Dedifferentiated amniotic fluid mesenchymal stem cell (primary cell): ENCODE measurements at regions not wholly inside any gene's neighbourhood (a gene's known extent, or its start where the extent isn't known, plus 50 kb on each side); places are given as distances from the start of the nearest gene placed in this dataset.
A peak's percentile ranks its signal among the peaks of the same experiment; 100 is the strongest.

ENCODE experiments used
- DNase-seq: peaks from one replicate; pipeline ENCODE4 v3.0.0-alpha.2; 2016; ENCODE audit errors: extremely low spot score

DNA sequence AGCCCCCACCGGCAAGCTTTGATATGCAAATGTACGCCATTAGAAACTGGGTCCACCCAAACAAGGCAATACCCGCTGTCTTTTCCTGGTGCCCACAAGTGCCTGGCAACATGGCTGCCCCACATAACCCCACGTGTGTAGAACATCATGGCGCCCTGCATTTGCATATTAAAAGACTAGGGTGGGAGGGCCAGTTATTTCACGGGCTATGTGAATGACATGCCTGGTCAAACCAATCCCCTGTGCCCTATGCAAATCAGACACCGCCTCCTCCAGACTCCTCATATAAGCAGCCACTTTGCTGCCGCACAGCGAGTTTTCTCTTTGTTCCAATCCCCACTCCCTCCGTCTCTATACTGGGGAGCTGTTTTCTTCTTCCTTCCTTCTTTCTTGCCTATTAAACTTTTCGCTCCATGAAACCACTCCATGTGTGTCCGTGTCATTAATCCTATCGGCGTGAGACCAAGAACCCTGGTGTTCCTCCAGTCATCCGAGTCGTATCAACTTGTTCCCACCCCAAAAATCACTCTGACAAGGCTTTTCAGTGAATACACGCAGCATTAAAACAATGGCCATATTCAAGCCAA, 112.6 kb upstream of the SORBS2 start:
- no peak for DNase-seq

DNA sequence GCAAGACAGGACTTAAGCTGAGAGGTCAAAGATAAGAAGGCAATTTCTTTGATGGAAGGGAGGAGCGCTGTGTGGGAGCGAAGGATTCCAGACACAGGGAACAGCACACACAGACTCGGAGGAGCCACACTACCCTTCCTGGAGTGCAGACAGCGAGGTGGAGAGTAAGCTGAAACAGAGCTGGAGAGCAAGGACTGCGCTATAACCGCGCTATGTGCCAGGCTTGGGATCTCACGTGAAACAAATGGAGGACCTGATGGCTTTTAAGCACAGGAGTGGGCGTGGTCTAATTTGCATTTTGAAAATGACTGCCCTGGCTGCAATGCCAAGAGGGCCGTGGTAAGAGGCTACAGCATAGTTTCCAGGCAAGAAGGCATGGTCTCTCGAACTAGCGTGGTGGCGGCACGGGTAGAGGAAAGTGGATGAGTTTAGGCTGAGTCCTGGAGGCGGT, 113.9 kb upstream of the SORBS2 start:
- no peak for DNase-seq

DNA sequence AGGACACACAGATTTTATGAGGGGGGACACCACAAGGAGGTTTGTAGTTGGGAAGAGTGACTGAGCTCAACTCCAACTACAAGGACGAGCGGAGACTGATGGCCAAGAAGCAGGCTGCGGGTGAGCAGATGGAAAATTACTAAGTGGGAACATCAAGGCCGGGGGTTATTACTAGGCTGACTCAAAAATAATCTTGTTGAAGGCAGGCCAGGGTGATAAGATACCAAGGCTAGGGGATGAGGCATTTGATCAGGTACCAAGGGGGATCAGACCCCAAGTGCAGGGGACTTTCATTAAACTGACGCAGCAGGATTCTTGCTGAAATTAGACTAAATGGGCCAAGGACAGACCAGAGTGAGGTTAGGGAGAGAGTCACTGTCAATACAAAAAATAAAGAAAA, 119.4 kb upstream of the SORBS2 start:
- DNase-seq: no peak

DNA sequence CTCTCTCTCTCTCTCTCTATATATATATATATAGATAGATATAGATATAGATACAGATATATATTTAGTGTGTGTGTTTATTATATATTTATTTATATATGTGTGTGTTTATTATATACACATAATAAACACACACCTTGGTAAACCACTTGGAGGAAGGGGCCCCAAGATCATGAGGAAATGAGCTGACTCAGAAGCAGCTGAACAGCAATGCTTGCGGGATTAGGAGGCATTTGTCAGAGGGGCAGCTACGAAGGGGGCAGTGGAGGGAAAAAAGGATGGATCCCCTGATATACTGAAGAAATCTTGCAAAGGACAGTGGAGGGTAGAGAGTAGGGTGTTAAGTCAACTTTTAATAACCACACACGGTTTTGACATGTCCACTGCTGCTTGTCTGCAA, 120.0 kb upstream of the SORBS2 start:
- DNase-seq: no peak

DNA sequence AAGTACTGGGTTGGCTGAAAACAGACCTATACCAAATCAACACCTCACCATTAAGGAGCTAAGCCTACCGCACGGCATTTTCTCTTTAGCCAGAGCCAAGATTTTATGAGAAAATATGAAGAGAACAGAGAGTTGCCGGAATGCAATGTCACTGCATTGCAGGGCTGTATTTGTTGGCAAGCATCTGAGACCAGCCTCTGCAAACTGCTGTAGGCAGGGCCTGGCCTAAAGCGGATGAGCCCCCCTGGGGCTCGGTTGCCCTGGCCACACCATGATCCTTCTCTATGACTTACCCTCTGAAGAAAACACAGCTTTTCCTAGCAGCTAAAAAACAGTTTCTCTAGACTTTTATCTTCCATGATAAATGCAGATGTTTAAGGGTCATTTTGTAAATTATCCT, 120.5 kb upstream of the SORBS2 start:
- DNase-seq: no peak

DNA sequence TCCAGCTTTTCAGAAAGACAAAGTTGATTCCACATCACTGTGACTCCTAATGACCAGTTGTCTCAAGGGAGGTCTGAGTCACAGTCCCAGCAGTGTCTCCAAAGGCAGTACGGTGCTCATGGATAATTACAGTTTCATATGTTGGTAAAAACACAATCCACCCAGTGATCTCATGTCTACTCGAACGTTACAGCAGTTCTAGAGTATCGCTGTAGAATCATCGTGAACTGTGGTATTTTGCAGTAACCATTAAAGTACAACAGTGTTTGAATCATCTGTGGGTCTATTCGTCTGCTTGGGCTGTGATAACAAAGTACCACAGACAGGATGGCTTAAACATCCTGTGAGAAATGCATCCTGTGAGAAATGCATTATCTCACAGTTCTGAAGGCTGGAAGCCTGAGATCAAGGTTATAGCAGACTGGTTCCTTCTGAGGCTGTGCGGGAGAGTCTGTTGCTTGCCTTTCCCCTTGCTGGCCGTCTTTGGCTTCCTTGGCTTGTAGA, 121.1 kb upstream of the SORBS2 start:
- DNase-seq: peak; percentile 34

DNA sequence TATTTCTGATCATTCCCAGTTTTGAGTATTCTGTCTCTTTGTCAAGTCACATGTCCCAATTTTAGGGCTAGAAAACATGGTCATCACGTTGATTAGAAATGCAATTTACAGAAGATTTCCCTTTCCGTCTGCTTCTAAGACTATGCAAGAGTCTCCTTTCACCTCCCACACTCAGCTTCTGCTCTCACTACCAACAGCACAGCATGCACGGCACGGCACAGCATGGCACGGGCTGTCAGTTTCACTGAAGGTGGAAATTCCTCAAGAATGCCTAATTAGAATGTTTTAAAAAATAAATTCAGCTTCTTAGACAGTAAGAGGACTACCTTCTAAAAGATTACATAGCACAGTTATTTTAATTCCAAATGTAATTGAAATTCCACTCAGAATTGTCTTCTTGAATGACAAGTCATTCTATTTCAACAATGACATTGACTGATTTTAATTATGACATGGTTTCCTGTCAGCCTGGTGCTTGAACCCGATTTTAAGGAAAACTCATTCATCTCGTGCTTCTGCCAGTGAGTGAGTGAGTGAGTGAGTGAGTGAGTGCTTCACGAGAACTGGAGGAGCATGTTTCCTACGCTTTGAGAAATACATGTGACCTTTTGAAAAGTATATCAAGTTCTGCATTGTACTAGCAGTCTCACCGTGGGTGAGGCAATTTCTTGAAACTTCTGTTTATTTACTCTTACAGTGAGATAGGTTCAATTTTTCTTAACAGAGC, 124.8 kb upstream of the SORBS2 start:
- DNase-seq: peak; percentile 39

DNA sequence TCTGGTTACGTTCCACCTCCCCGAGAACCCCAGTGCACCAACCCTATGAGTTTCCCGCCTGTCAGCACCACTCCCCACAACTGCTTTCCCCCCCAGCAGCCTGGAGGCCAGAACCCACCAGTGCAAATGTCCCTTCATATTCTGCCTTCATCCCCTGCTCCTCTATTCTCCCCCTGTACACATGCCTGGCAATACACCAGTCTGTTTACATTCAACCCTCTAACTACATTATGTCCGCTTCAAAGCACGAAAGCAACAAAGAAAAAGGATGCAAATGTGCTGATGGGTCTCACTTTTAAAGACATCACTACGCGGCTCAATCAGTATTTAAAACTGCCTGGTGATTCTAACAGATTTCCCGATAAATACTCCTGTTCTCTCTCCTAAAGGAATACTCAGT, 126.7 kb upstream of the SORBS2 start:
- DNase-seq: no peak

DNA sequence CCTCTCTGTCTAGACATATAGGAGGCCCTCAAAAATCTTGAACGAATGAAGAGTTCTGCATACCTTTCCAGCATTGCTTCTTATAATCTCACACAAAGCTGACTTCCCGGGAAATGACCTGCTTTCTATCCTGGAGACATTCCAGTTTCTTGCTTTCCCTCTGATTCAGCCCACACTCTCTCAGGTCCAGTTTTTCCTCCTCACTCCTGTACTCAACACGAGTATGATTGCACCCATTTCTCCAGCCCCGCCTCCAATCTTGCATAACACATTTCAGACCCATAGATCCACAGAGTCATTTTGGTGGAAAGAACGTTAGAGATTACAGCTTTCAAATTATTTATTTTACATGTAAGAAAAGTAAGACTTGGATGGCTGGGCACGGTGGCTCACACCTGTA, 127.5 kb upstream of the TLR3 start:
- no peak for DNase-seq

DNA sequence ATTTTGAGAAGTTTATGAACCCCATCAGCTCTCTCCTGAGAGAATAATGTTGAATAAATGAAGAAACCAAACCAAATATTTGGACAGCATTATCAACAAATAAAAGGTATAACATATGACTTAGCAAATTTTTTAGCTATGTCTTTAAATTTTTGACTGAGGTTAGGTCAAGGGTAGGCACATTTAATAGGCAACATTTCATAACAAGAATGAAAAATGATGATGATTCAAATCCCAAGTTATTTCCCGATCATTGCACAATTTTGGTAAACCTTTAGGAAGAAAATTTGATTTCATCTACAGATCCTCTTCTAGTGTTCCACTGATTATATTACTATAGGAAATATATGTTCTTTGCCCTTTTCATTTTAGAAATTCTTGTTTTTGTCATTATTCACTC, 123.7 kb upstream of the TLR3 start:
- DNase-seq: no peak

DNA sequence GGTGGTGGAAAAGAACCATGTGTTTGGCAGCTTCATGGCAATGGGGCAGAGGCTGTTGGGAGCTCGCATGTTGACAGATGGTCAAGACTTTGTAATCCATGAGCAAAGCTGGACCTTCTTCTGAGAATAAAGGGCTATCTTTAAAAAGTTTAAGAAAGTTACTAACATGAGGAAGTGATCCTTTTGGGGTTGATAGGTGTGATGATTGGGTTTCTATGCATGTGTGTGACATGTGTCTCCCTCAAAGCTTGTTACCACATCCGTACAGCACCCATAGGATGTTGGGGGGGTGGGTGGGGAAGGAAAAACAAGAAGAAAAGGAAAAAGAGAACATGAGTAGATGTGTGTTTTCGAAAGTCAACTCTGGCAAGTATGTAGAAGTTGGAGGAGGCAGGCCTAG, 123.0 kb upstream of the TLR3 start:
- no peak for DNase-seq

DNA sequence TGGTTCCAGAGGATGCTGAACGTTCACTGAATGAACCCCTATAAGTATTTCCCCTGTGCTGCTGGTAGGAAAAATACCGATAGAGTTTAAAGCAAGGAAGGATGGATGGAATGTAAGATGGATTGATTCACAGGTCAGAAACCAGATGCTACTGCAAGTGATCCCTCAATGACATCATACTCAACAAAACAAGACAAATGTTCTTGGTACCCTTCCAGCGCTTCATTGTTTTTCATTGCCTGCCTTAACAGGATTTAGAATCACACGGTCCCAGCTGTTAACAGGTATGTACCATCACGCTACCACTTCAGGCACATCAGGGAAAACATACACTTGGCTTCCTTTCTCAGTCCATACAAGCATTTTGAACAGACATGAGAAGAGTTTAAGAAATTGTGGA, 118.1 kb upstream of the TLR3 start:
- no peak for DNase-seq

DNA sequence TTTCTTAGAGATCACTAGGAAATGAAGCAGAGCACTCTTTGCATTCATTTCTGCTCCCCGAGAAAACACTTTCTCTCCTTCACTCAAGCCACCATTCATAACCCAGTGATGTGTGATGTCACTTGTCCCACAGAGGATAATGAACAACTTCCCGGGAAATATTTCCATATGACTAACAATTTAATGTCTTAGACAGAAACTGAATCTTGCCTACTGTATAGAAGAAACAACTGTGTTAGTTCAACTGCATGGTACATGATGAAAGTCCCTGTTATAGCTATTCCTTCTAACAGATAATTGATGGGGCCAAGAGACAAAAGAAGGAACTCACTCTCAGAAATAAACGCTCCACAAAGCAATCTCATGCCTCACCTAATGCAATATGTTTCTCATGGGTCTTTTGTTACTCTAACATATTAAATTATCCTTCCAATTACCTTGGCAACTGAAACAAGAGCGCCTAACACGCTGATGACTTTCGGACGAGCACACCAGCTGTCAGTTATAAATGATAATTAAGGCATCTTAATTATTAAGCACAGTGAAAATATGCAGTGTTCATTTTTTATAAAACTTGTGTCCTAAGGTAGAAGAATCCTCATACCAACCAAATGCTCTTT, 113.7 kb upstream of the TLR3 start:
- no peak for DNase-seq

DNA sequence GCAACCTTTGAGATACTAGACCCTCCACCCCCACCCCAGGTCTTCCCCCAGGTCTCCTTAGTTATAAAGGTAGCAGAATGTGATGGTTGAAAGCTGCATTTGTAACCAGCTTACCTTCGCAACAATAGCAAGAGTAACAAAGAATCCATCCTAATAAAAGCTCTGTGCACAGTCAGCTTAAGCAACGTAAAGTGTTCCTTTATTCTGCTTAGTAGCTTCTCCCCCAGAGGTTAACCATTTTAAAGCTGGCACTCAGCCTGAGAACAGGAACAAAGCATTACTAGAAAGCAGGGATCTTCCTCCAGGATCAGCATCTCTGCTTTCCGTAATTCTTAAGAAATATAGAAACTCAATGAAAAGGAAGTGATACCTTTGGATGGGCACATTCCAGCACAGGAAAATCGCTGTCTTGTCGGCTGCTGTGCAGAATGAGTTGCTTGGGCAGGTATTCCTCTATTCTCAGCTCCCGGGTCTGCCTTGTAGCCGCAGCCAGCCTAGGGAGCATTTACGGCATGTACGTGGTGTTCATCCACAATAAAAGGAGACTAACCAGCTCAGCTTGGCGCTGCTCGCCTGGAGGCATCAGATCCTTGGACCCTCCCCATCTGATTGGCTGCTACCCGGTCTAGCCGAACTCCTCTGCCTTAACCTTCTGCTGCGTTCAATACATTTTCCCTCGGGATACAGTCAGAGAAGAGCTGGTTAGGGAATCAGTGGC, 113.0 kb upstream of the TLR3 start:
- DNase-seq: no peak

DNA sequence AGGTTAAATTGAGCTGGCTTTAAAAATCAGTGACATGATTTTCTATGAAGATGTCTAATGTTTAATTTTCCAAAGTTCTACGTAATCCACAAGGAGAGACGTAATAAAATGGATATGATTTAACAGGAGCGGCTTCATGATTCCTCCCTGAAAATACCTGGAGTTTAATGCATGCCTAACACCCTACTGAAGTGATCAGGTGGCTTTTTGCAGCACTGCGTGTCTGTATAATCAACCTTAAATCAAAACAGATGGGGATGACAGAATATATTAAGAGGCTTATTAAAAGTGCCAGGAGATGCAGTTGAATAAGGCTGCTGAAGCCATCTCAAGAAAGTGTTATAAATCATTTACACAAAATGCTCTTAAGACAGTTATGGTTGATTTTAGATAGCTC, 112.4 kb upstream of the TLR3 start:
- no peak for DNase-seq

DNA sequence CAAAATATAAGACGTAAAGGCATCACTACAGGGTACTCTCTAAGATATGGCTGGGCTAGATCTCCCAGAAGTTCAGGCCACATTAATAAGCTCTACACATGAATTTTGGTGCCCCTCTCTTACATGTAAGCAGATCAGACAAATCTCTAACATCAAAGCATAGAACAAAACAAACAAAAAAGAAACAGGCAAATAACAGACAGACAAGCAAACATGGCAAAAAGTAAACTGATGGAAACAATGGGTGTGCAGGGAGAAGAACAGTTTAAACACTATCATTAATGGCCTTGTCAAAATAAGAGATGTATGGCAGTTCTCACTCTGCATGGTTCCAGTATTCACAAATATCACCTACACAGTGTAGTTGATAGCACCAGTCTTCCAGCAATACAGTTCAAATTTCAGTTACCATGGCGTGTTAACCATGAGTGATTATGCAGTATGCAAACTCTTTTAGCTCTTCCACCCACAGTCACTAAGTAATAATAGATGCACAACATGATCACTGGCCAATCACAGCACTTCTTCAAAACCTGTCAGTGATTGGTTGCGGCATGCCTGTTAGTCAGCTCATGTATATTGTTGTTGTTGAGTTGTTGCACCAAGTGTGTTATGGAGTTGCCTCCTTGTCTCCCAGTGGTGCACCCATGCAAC, 110.7 kb upstream of the TLR3 start:
- no peak for DNase-seq

DNA sequence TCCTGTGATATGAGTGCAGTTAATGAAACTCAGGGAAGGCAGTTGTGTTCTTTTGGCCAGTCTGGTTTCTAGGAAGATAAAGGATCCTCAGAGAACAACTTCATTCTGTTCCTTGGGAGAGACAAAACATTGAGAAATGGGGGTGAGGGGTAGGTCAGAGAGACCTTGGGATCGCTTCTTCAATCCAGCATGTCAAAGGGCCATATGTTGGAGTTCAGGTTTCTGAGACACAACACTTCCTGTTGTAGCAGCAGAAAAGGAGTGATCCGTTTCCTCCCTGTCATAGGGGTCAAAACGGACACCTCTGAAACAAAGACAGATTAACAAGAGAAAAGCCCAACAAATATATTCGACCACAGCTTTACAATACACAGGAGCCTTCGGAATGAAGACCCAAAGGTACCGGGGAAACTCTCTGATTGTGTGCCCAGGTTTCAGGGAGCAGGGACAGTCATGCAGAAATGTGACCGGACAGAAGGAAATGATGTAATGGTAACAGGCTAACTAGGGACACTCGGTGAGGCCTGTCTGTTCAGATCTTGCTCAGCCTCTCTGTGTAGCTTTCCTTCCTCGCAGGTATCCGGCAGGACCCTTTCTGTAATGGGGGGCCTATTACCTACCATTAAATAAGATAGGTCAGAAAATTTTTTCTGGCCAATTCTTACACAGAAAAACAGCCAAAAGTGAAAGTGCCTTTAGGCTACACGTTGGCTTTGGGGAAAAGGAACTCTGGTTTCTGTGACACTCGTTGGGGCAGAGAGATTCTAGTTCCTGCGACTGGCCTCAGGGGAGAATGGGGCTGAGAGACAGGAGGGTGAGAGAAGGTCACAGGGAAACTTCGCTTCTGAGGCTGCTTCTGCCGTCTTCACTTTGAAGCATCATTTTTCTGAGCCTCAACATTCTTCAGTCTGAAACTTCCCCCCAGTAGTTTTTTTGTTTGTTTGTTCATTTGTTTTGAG, 103.3 kb upstream of the TLR3 start:
- DNase-seq: no peak

DNA sequence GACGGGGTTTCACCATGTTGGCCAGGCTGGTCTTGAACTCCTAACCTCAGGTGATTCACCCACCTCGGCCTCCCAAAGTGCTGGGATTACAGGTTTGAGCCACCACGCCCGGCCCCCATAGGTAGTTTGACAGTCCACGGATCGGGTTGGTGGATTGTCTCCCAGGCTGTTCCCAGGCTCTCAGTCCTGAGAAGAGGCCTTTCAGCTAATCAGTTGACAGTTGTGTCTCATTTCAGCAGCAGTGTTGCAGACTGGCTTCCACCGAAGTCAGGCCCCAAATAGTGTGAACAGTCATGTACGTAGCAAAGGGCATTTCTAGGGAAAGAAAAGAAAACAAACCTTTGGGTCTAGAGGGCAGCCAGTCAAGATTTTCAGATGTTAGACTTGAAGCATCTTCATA, 102.4 kb upstream of the TLR3 start:
- no peak for DNase-seq

DNA sequence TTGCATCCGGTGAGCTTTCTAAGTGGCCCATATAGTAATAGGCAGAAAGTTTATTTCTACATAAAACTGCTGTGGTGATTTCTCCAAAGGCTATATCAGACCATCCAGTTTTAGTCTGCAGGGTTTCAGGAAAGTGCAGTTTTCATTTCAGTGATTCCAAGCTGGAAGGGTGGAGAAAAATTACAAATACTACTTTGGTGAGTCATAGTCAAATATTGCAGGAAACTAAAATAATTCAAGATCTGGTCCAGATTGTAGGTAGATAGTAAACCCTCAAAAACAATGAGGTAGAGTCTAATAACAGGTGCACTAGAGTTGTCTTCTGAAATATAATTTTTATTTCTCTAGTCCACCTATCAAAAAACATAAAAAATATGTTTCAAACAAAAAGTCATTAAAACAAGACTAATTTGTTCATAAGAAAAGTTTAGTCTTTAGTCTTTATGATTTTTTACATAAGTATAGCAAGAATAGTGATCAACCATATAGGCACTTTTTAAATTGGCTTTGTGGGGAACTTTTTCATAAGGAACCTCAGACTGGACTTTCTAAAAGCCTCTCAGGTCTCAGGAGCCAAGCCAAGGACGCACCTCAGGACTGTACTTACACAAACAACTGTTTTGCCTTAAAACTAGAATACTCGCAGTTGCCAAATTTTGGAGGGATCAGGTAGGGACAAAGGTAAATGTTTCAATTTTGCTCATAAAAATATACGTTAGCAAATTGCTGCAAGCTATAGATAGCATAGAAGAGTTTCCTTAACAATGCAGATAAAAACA, 101.8 kb upstream of the TLR3 start:
- DNase-seq: no peak

DNA sequence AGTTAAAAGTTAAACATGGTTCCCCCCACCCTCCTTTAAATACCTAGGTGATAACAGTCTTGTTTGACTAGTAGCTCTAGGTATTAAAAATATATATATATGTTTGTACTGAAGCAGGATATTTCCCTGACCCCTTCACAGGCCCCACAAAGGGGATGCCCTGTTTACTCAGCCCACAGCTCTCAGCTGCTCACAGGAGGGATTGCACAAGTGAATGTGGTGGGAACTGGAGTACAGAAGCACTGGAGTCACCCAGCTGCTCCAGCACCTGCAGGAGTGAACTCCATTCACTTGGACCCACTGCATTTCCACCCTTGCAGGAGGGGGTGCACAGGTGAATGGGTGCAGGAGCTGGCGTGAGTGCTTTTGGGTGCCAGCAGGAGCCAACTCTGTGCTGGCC, 99.3 kb upstream of the TLR3 start:
- DNase-seq: no peak
